ENCODE measurements at regions not wholly inside any gene's neighbourhood (a gene's known extent, or its start where the extent isn't known, plus 50 kb on each side); places are given as distances from the start of the nearest gene placed in this dataset.

DNA sequence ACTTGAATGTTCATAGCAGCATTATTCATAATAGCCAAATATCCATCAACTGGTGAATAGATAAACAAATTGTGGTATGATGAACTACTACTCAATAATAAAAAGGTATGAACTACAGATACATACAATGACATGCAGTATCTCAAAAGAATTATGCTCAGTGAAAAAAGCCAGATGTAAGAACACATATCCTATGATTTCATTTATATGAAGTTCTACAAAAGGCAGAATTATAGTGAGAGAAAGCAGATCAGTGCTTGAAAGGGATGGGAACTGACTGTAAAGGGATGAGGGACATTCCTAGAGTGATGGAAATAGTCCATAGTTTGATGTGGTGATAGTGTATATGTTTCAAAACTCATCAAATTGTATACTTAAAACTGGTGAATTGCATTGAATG, 339.0 kb downstream of the ENC1 start:
- no peak for DNase-seq (ENCODE audit: low read depth)

DNA sequence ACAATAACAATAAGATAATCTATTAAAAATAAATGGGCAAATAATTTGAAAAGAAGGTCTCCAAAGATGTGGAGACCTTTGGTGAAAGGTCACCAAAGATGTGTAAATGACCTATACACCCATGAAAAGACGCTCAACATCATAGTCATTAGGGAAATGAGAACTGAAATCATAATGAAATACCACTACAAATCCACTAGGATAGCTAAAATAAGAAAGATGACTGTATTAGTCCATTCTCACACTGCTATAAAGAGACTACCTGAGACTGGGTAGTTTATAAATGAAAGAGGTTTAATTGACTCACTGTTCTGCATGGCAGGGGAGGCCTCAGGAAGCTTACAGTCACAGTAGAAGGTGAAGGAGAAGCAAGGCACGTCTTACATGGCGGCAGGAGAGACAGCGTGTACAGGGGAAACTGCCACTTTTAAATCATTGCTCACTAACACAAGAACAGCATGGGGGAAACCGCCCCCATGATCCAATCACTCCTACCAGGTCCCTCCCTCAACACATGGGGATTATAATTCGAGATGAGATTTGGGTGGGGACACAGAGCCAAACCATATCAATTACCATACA, 339.6 kb downstream of the ENC1 start:
- TF ChIP-seq CTCF (IDR thresholded peaks at IDR 0.05; ENCODE audit: insufficient read depth, low read length, poor library complexity, severe bottlenecking), result no peak
- no peak overlapping the region for H3K4me3 ChIP-seq (ENCODE audit: low read depth, low read length)
- H3K27me3 ChIP-seq (ENCODE audit: control insufficient read depth, insufficient read depth, low read length), result no peaks in the 10 kb centered on the region
- no peak for DNase-seq (ENCODE audit: low read depth)
- H3K36me3 ChIP-seq (ENCODE audit: control insufficient read depth, insufficient read depth, low read length), result no peaks in the 10 kb centered on the region

More for the DNA sequence above, 339.0 kb downstream of the ENC1 start:
- Histone ChIP-seq H3K4me3 (ENCODE audit: low read depth, low read length) (no peak overlapping the region), H3K36me3 (ENCODE audit: control insufficient read depth, insufficient read depth, low read length) (no peaks in the 10 kb centered on the region), H3K27me3 (ENCODE audit: control insufficient read depth, insufficient read depth, low read length) (no peaks in the 10 kb centered on the region)
- no peak for TF ChIP-seq CTCF (IDR thresholded peaks at IDR 0.05; ENCODE audit: insufficient read depth, low read length, poor library complexity, severe bottlenecking)

- no peak for DNase-seq (ENCODE audit: low read depth)
- Histone ChIP-seq H3K4me3 (ENCODE audit: low read depth, low read length) (no peak overlapping the region), H3K36me3 (ENCODE audit: control insufficient read depth, insufficient read depth, low read length) (no peaks in the 10 kb centered on the region), H3K27me3 (ENCODE audit: control insufficient read depth, insufficient read depth, low read length) (no peaks in the 10 kb centered on the region)
- TF ChIP-seq CTCF (IDR thresholded peaks at IDR 0.05; ENCODE audit: insufficient read depth, low read length, poor library complexity, severe bottlenecking), result no peak
Measured at GRCh38 chr5:74299833-74300232, 340.7 kb downstream of the ENC1 start.

DNA sequence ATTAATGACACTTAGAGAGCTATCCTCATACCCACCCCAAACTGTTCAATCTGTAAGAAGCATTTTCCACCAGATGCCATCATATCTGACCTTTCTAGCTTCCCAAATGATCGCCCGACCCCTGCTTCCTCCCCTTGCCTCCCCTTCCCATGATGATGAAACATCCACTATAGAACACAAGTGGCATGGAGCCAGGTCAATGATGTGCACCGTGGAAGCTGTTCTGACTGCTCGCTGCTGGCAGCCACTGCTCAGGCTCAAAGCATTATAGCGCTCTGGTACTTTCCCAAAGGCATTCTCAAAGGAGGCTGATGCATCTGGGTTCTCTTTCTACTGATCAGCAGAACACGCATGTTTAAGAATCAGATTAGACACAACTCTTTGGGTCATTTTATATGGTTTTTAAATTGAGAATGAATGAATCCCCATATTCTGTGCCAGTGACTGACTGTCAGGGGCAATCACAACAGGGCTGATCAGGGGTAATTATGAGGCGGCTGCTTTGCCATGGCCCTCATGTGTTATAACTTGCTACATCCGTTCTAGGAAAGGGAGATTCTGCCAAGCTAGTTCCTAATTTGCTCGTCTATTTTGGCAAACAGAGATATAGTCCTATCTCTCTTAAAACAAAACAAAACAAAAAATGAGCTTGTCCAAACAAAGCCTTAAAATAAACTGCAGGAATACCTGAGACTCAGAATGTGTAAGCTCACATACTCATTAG, 343.7 kb downstream of the ENC1 start:
- TF ChIP-seq CTCF (IDR thresholded peaks at IDR 0.05; ENCODE audit: insufficient read depth, low read length, poor library complexity, severe bottlenecking), result no peak
- DNase-seq (ENCODE audit: low read depth), result no peak
- Histone ChIP-seq H3K4me3 (ENCODE audit: low read depth, low read length) (no peak overlapping the region), H3K36me3 (ENCODE audit: control insufficient read depth, insufficient read depth, low read length) (no peaks in the 10 kb centered on the region), H3K27me3 (ENCODE audit: control insufficient read depth, insufficient read depth, low read length) (no peaks in the 10 kb centered on the region)

DNA sequence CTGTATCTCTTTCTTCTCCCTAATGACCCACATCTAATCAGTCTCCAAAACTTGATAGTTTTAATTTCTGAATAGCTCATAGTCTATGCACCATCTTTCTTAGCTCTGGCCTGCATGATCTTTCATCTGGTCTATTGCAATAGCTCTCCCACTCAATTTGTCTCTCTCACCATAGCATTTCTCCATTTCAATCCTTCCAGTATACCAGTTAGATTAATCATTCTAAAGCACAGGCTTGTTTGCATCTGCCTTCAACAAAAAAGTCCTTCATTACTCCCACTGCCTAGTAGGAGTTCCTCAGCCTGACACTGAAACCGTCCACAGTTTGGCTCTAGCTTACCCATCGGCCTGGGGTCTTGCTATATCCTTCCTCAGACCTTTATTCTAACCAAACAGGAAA, 344.9 kb downstream of the ENC1 start:
- no peak for DNase-seq (ENCODE audit: low read depth)
- H3K4me3 ChIP-seq (ENCODE audit: low read depth, low read length), result no peak overlapping the region
- no peak for TF ChIP-seq CTCF (IDR thresholded peaks at IDR 0.05; ENCODE audit: insufficient read depth, low read length, poor library complexity, severe bottlenecking)
- H3K27me3 ChIP-seq (ENCODE audit: control insufficient read depth, insufficient read depth, low read length), result no peaks in the 10 kb centered on the region
- no peaks in the 10 kb centered on the region for H3K36me3 ChIP-seq (ENCODE audit: control insufficient read depth, insufficient read depth, low read length)

DNA sequence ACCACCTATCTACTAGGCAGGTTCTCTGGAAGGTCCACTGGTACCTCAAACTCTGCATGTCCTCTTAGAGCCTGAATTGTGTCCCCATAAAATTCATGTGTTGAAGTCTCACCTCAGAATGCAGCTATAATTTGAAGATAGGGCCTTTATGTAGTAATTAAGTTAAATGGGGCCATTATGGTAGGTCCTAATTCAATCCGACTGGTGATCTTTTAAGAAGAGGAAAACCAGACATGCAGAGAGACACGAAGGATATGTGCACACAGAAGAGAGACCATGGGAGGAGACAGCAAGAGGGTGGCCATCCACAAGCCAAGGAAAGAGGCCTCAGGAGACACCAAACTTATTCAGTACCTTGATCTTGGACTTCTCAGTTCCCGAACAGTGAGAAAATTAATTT, 345.4 kb downstream of the ENC1 start:
- H3K36me3 ChIP-seq (ENCODE audit: control insufficient read depth, insufficient read depth, low read length), result no peaks in the 10 kb centered on the region
- DNase-seq (ENCODE audit: low read depth), result no peak
- no peak for TF ChIP-seq CTCF (IDR thresholded peaks at IDR 0.05; ENCODE audit: insufficient read depth, low read length, poor library complexity, severe bottlenecking)
- no peaks in the 10 kb centered on the region for H3K27me3 ChIP-seq (ENCODE audit: control insufficient read depth, insufficient read depth, low read length)
- H3K4me3 ChIP-seq (ENCODE audit: low read depth, low read length), result no peak overlapping the region
